Embryonic facial prominence (tissue), 1 donor: ENCODE measurements at regions not wholly inside any gene's neighbourhood (a gene's known extent, or its start where the extent isn't known, plus 50 kb on each side); places are given as distances from the start of the nearest gene placed in this dataset.

Experiments used
- DNase-seq: peaks from one replicate; pipeline ENCODE4 v3.0.0-alpha.2; 2016; ENCODE audit errors: extremely low spot score

DNA sequence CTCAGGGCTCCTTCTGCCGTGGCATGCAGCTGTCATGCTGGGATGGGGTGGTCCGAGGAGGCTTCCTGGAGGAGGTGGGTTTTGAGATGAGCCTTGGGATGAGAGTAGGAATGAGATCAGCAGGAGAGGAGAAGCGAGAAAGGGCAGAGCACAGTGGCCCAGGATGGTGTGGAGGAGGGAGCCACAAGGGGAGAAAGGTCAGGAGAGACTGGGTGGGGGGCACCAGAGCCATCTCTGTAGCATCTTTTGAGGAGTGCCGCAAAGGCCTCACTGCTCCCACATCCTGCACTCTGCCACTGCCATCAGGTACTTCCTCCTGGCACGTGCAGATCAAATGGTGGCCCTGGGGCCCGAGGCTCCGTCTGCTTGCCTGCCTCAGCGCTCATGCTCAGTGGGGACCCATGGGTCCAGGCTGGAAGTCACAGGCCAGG, 150.2 kb downstream of the MACROH2A1 start:
- no peak for DNase-seq

DNA sequence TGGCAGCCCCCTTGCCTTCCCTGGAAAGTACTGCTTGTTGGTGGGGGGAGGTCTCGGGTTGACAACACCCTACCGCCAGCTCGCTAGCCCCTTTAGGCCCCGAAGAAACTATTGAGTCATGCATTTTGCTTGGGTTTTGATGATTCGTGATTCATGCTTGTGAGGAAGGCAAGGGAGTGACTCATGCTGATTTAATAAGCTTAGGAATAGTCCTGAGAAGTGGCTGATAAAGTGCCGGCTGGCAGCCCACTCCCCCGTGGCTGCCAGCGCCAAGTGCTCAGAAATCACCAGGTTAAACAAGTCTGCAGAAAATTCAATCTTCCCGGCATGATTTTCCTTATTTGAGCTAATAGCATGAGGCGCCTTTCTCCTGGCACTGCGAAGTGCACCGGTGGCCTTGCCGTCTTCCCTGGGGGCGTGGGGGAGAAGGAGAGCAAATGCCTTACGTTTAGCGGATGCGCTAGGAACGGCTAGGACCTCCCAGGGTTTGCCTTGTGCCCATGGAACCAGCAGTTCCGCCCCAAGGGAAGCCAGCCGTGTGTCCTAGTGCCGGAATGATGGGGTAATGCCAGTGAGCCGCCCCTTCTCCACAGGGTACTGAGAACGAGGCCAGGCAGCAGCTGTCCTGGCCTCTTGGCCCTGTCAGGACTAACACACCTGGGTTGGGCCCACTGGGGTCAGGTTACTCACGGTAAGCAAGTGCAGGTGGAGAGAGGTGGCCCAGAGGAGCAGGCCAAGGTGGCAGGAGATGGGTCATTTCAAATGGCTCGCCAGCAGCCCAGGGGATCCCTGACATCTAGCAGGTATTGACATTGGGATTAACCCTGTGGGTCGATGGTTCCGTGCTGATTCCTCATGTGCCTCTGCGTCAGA, 151.9 kb downstream of the MACROH2A1 start:
- peak; percentile 16 for DNase-seq

DNA sequence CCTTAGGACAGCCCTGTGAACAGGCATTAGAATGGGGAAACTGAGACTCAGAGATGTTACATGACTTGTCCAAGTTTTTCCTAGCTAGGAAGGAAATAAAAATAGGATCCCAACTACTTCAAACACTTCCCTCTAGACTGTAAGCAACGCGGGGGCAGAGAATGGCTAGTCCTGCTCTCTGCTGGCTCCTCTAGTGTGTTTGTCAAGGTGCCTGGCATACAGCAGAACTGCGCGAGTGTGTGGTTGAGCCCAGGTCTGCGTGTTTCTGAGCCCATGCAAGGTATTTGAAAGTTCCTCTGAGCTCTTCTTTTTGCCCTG, 152.5 kb downstream of the MACROH2A1 start:
- no peak for DNase-seq

DNA sequence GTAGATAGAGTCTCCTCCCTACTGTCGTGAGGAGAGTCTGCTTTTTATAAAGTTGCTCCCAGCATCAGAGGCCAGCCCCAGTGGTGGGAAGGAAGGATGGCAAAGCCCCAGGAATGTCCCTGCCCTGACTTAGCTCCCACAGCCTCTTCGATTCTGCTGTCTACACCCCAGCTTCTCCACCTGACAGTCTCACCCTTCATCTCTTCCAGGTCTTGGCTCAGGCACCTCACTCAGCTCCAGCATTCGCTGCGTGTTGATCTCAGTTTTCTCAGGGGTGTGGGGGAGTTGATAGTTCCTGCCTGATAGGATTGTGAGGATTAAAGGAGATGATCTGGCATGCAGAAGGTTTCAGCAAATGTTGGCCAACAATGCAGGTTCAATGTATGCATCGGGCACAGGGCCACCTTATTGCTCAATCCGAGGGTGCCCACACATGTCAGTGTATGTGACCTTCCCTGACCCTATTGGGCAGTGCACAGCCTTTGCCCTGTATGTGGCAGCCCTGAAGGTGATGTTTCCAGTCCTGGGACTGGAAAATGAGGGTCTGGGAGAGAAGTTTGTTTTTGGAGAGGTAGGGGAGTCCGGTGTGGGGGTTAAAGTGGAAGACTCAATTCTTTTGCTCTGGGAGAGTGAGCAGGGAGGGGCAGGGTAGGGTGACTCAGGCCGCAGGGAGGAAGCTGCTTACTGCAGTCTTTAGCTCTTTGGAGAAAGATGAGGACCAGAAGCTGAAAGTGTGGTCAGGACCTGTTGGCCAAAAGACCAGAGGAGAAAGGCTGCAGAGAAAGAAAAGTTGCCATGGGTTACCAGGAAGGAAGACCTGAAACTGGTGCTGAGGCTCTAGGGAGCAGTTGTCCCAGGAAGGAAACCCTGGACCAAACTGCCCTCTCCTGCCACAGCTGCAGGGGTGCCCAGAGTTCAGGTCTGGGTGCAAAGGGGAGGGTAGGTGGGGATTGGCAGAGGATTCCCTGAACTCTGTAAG, 153.2 kb downstream of the MACROH2A1 start:
- no peak for DNase-seq

DNA sequence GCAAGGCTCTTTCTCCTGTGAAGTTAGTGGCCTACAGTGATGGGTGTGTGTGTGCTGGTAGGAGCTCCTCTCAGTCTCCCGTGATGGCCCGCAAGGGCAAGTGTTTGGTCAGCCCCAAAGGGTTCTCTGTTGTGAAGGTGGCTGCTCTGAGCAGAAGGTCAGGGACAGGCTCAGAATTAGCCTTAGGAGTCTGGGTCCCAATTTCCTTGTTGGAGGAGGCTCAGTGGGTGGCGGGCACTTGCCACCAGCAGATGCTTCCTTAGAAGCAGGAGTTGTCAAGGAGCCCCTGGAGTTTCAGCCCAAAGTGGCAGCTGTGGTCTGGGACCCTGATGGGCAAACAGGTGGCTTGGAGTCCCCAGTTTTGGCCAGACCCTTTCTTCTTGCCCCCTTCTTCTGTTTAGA, 154.4 kb downstream of the MACROH2A1 start:
- no peak for DNase-seq

DNA sequence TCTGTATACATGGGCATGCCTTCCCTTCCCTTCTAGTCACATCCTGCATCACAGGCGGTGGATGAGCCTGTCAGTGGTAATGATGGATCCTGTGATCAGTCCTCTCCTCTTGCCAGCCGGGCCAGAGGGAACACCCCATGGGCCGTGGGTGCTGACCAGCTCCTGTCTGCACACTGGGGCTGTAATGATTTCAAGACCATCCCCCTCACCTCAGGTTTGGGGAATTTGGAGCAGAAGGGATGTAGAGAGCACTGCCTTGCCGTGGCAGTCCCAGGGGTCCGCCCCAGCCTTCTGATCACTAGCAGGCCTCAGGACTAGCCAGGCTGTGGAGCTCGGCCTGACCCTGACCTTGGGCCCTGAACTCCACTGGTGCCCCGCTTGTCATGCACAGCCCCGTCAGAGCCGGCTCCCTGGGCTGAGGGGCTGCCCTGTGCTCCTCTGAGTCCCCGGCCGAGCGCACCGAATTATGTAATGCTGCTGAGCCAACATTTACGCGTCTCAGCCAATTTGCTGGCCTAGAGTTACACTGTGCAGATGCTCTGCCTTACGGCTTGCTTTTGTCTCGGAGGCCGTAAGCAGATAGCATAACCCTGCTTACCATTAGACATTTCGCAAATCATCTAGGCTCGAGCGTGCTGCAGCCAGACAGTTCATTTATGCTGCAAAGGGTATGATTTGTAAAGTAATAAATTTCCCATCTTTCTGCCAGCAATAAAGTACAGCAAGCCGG, 155.3 kb downstream of the MACROH2A1 start:
- DNase-seq: peak; percentile 30

DNA sequence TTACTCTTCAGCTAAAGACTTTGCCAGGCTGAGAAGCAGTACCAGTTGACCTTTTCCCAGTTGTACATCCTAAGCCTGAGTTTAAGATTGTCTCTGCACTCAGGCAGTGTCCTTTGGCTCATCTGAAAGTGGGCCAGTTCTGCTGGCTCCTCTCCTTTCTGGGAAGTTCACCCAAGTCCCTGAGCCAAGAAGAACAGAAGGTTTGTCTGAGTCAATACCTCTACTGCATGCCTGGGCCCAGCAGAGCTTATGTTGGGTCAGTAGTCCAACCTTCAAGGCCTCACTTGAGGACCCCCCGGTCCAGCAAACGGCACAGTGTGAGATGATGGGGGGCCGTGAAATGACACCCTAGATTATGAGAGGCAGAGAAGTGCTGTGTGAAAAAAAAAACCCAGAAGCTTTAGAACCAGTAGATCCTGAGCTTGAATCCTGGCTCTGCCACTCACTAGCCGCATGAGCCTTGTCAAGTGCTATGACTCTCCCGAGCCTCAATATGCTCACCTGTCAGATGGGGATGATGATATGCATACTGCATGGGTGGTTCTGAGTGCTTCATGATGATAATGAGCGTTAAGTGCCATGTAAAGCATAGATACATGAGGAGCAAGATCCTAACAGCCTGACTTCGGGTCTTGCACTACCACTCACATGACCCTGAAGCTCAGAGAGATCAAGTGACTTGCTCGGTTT, 156.0 kb downstream of the MACROH2A1 start:
- no peak for DNase-seq

DNA sequence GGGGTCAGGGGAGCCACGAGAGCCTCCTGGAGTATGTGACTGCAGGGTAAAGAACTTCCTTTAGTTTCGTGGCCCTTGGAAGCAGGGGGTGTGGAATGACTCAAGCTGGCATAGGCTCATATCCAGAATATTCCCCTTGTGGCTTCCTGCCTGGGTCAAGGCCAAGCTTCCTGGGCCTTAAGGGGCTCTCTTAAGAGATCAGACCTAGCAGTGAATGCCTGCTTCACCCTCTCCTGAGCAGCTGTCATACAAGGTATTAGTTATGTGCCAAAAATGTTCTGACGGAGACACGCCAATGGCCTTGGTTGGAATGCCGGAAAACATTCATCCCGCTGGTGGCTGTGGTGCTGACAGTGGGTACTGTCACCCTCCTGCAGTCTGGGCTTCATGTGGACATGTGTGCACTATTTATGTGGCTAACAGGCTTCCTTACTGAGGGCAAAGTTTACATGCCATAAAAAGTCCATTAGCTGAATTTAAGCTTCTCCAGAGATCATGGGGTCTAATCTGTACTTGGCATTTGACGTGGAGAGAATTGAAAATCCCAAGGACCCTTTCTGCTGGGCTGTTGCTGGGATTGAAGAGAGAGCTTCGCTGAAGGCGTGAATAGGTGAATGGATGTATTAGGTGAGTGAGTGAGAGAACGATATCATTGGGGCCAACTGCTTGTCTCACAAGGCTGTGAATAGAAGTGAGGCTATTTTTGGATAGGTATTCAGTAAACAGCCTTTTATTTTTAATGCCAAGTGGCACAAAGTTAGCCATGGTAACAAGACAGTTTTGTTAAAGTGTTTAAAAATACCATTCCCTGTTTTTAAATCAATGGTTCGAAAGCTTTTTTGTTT, 156.8 kb downstream of the MACROH2A1 start:
- DNase-seq: no peak

DNA sequence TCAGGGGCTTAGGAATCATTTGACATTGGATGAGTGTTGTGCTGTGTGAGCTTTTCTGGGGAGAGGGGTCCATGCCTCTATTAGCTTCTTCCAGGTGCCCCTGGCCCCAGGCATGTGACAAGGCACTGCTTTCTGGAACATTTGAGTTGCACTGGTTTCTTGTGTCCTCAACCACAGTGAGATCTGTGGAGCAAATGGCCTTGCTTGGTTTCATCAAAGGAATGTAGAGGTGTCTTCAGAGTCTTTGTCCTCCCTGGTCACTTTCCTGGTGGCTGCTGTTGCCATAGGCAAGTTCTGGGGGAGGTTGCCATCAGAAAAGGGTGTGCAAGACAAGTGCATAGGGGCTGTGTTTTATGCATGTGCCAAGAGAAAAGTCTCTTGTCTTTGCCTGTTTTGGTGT, 157.5 kb downstream of the MACROH2A1 start:
- no peak for DNase-seq

DNA sequence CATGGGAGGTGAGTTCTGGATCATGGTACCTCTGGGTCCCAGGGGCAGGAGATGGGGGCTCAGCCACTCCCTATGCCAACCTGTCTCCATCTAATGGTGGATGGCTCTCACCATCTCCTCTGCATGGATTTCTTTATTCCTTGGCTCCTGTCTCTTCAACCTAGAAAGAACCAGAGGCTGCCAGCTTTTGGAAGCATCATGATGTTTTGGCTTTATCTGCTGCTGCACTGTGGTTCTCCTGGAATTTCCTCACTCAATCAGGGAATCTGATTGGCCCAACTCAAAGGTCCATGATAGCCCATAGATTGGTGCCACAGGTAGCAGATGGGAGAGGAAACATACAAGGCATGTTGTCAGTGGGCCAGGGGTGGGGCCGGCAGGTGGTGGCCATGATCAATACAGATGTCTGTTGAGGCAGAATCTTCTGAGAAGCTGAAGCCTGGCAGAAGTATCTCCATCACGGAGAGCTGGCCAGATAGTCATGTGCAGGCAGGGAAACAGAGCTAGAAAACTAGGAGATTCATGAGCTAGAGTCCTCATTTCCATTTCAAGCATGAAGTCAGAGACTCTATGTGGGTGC, 158.2 kb downstream of the MACROH2A1 start:
- DNase-seq: no peak

DNA sequence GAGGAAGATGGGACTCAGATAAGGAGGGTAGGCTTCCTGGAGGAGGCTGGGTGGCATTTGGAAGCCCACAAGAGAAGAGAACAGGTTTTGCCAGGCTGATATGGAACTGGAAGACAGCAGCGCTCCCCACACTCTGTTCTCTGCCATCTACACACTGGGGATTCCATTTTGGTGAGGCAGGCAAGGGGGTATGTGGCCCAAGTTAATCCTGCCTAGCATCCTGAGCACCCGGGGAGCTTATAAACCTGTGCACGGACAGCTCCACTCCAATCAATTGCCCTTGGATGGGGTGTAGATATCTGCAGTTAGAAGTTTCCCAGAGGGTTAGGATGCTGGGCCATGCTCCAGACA, 158.8 kb downstream of the MACROH2A1 start:
- DNase-seq: no peak

DNA sequence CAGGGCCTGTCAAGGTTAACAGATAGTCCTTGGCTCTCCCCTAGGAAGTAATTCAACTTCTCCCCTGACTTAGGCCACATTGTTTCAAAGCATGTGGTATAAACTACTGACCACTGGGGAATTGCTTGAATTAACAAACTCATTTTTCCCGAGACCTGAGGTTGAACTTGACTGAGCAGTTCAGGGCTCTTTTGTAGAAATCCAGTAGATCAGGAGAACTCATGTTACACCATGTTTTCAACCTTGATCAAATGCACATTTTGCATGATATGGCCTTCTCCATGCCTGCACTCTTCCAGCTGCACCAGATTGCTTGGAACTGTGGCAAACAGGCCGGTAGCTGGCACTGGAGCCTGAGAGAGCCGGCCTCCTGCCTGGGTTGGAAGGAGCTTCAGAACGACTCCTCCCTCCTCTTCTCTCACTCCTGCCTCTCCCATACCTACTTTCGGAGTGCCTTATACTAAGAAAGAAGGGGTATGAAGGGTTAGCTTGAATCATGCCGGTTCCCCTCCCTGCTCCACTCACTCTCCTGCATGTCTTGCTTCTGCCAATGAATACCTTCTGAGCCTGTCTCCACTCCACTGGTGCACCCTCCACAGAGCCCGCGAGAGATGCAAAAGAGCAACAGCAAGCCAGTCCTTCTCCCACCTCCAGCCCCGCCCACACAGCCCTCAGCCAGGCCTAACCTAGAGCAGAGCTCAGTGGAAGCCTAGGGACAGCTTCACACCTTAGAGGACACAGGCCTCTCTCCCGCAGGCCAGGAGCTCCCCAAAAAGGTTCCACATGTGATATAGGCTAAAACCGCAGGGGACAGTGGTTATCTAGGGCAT, 159.4 kb downstream of the MACROH2A1 start:
- no peak for DNase-seq

DNA sequence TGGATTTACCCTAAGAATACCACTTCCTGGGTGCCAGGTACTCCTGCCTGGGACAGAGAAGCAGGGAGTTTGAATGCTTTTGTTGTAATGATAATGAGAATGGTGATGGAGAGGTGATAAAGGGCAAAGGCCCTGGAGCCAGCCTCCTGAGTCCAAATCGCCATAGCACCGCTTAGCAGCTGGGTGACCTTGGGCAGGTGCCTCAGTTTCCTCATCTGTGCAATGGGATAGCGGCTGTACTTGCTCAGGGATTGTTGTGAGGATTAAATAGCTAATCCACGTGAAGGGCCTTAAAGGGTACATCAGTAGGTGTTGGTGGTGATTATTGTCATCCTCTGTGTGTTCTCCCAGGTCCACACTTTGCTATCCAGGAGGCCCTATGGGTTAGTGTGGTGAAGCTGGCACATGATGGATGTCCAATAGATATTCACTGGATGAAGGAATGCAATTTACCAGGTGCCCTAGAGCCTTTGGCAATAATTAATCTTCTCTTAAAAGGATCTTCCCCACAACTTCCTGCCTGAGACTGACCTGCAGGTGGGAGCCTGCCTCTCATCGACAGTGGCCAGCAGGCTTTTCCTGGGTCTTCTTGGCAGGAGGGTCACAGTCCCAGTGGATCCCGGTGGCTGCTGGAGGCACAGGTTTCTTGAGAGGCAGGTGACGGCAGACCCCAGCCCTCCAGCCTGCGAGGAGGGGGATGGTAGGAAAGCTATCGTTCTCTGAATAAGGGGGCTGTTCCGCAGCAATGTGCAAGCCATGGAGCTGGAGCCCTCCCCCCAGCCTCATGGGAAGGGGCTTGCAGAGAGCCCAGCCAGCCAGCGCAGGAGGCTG, 160.2 kb downstream of the MACROH2A1 start:
- DNase-seq: no peak

DNA sequence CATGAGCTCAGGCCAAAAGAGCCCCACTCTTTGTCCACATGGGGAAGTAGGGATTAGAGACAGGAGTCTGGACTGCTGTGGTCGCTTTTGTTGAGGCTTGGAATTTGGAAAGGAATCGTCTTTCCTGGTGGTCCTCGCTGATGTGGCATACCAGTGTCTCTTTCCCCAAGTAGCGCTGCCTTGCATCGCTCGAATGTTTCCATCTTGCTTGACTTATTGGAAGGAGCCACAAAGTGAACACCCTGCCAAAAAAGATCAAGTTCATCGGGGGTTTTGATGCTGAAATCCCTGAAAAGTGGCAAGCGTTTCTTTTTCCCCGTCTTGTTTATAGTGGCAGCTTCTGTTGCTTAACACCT, 161.3 kb downstream of the MACROH2A1 start:
- DNase-seq: no peak

DNA sequence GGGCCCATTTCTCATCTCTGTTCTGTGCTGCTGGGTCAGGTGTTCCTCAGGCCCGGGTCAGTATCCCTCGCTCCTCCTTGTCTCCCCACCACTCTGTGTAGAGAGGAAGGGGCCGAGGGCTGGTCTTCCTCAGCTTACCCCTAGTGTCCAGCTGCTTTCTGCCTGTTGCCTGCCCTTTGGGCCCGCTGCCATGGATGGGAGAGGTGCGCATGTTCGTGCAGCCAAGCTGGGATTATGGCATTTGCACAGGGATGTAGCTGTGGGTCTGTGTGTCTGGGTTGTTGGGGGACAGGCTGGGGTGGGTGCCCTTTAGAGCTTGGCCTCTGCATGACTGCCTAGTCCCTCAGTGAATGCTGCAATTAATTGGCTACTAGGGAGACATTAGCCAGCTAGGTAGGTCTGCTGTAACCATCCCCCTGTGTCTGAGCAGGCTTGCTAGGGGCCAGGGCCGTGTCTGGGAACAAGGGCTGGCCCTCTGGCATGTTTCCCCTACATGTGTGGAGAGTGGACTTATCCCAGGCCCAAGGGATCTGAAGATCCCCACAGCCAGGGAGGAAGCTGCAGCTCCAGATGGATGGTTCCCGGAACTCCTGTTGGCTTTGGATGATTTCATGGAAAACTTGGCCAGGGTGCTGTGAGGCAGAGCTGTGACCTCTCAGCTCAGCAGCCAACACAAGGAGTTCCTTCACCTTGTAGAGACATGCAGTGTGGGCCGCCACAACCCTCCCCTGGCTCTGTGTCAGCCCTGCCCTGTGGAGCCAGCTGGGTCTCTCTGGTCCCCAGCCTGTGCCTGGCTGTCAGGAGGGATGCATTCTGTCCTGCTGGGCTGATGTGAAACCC, 161.9 kb downstream of the MACROH2A1 start:
- no peak for DNase-seq

DNA sequence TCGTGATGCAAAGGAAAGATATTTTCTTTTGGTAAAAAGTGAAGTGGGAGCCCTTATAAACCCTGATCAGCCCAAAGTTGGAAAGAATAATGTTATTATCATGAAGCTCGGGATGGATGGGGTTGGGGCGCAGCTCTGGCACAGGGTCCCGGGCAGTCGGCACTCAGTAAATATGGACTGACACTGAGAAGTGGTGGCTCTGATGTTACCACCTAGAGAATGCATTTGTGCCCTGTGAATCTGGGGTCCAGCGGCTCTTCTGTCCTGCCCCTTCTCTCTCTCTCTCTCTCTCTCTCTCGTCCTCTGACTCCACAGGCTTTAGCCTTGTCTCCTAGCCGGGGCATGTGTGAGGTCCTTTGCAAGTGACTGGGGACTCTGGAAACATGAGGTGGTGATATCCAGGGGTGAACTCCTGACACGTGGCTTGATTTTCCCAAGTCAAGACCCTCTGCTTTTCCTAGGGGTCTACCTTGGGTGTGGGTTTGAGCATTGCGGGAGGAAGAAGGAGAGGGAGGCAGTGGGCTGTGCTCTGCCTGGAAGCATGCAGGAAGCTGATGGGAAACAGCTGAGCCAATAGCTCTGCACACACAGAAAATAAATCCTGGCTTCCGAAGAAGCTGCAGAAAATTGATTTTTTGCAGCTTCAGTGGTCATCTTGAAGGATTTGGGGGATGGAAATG, 162.7 kb downstream of the MACROH2A1 start:
- no peak for DNase-seq
